ENCODE measurements at regions not wholly inside any gene's neighbourhood (a gene's known extent, or its start where the extent isn't known, plus 50 kb on each side); places are given as distances from the start of the nearest gene placed in this dataset.
"Not testable (repeated sequence)": the region's sequence is repeated elsewhere in the genome, so short reads cannot be mapped to it uniquely, and the experiment has no call there.

DNA sequence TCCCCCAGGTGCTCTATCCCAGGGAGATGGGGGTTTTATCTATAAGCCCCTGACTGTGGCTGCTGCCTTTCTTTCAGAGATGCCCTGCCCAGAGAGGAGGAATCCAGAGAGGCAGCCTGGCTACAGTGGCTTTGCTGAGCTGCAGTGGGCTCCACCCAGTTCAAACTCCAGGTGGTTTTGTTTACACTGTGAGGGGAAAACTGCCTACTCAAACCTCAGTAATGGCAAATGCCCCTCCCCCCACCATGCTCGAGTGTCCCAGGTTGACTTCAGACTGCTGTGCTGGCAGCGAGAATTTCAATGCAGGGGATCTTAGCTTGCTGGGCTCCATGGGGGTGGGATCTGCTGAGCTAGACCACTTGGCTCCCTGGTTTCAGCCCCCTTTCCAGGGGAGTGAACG is 419.6 kb upstream of the CASK start:
- TF ChIP-seq, protein P1, sequence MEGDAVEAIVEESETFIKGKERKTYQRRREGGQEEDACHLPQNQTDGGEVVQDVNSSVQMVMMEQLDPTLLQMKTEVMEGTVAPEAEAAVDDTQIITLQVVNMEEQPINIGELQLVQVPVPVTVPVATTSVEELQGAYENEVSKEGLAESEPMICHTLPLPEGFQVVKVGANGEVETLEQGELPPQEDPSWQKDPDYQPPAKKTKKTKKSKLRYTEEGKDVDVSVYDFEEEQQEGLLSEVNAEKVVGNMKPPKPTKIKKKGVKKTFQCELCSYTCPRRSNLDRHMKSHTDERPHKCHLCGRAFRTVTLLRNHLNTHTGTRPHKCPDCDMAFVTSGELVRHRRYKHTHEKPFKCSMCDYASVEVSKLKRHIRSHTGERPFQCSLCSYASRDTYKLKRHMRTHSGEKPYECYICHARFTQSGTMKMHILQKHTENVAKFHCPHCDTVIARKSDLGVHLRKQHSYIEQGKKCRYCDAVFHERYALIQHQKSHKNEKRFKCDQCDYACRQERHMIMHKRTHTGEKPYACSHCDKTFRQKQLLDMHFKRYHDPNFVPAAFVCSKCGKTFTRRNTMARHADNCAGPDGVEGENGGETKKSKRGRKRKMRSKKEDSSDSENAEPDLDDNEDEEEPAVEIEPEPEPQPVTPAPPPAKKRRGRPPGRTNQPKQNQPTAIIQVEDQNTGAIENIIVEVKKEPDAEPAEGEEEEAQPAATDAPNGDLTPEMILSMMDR (optimal IDR thresholded peaks at IDR 0.05 in 1 of 3, IDR thresholded peaks at IDR 0.05 in 1 of 3, conservative IDR thresholded peaks at IDR 0.05 in 1 of 3; ENCODE audit: extremely low read depth in 1 of 3, insufficient read depth in 2 of 3, low read length in 3 of 3) = not testable (repeated sequence)
- not testable (repeated sequence) for TF ChIP-seq EZH2 (IDR thresholded peaks at IDR 0.05; ENCODE audit: low read length)

All from keratinocyte (primary cell).